Loucy (cell line): ENCODE measurements at regions not wholly inside any gene's neighbourhood (a gene's known extent, or its start where the extent isn't known, plus 50 kb on each side); places are given as distances from the start of the nearest gene placed in this dataset.

Experiments
- CTCF ChIP-seq: fragments of 200-600 bp; sonication (generic); conservative IDR thresholded peaks from 2 replicates; pipeline ENCODE4 v1.5.1; 2014; ENCODE audit warnings: mild to moderate bottlenecking, antibody characterized with exemption, low read length
- EZH2phosphoT487 ChIP-seq: fragments of 200-600 bp; IDR thresholded peaks from 2 replicates; pipeline ENCODE4 v1.6.1; 2018; ENCODE audit warnings: antibody characterized with exemption, mild to moderate bottlenecking, moderate library complexity, borderline replicate concordance

DNA sequence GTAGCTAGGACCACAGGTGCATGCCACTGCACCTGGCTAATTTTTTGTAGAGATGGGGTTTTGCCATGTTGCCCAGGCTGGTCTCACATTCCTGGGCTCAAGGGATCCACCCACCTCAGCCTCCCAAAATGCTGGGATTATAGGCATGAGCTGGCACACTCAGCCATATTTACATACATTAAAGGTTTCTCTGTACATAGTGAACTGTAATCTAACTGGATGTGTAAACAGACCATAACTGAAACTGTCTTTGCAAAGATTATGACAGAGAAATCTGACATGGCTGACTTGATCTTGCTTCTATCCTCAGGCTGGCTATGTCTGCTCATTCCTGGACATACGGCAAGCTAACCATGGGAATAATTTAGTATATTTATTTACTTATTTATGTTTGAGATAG is 139.2 kb upstream of the XPO1 start:
- no peak for TF ChIP-seq EZH2phosphoT487
- no peak for TF ChIP-seq CTCF
